ENCODE measurements at regions not wholly inside any gene's neighbourhood (a gene's known extent, or its start where the extent isn't known, plus 50 kb on each side); places are given as distances from the start of the nearest gene placed in this dataset.

- DNase-seq, result no peak
Observed at GRCh38 chr18:43650426-43650825, 373.1 kb upstream of the SYT4 start.

- no peak for DNase-seq
Observed at GRCh38 chr18:43651057-43651456, 373.8 kb upstream of the SYT4 start.

- DNase-seq, result no peak
Observed at GRCh38 chr18:43656547-43656946, 379.3 kb upstream of the SYT4 start.

- DNase-seq, result no peak
Observed at GRCh38 chr18:43661570-43661969, 384.3 kb upstream of the SYT4 start.

GRCh38 chr18:43662657-43663056, 385.4 kb upstream of the SYT4 start:
- no peak for DNase-seq

- DNase-seq, result no peak
Observed at GRCh38 chr18:43663159-43663558, 385.9 kb upstream of the SYT4 start.

- DNase-seq, result no peak
Observed at GRCh38 chr18:43664487-43665008, 387.3 kb upstream of the SYT4 start.

GRCh38 chr18:43665105-43665788, 388.0 kb upstream of the SYT4 start:
- no peak for DNase-seq

- DNase-seq, result no peak
Observed at GRCh38 chr18:43668866-43669265, 391.6 kb upstream of the SYT4 start.

- DNase-seq, result no peak
Observed at GRCh38 chr18:43671431-43671830, 394.1 kb upstream of the SYT4 start.

- no peak for DNase-seq
Observed at GRCh38 chr18:43680096-43680495, 402.8 kb upstream of the SYT4 start.

GRCh38 chr18:43681661-43682060, 404.4 kb upstream of the SYT4 start:
- no peak for DNase-seq

GRCh38 chr18:43682196-43682595, 404.9 kb upstream of the SYT4 start:
- no peak for DNase-seq

- no peak for DNase-seq
Observed at GRCh38 chr18:43686709-43687108, 409.4 kb upstream of the SYT4 start.

GRCh38 chr18:43692099-43692690, 414.9 kb upstream of the SYT4 start:
- DNase-seq, result no peak

GRCh38 chr18:43702399-43702798, 425.1 kb upstream of the SYT4 start:
- no peak for DNase-seq

GRCh38 chr18:43703050-43703449, 425.8 kb upstream of the SYT4 start:
- no peak for DNase-seq

GRCh38 chr18:43705850-43706249, 428.6 kb upstream of the SYT4 start:
- no peak for DNase-seq

GRCh38 chr18:43710135-43710534, 432.8 kb upstream of the SYT4 start:
- DNase-seq, result no peak

GRCh38 chr18:43714343-43715010, 437.2 kb upstream of the SYT4 start:
- DNase-seq, result no peak

- DNase-seq, result no peak
Observed at GRCh38 chr18:43719267-43719795, 442.0 kb upstream of the SYT4 start.

GRCh38 chr18:43720041-43720440, 442.8 kb upstream of the SYT4 start:
- no peak for DNase-seq

- DNase-seq, result no peak
Observed at GRCh38 chr18:43735570-43735969, 458.3 kb upstream of the SYT4 start.

All from NCI-H1694 (cell line).